Right lobe of liver (tissue), 4 donors: ENCODE measurements at regions not wholly inside any gene's neighbourhood (a gene's known extent, or its start where the extent isn't known, plus 50 kb on each side); places are given as distances from the start of the nearest gene placed in this dataset.

Experiments
- CTCF ChIP-seq, 4 donors: fragments of 200-600 bp in 3 of 4; fragments of 450-650 bp in 1 of 4; IDR thresholded peaks; one replicate each; pipeline versions ENCODE4 v1.5.1 to v1.8.0; 2016 to 2022; ENCODE audit warnings: antibody characterized with exemption in 4 of 4, mild to moderate bottlenecking in 2 of 4
- POLR2A ChIP-seq: fragments of 450-650 bp; IDR thresholded peaks from one replicate; pipeline ENCODE4 v1.6.1; 2017; ENCODE audit warnings: antibody characterized with exemption, mild to moderate bottlenecking
- donor health status: DM: no; HTN: no; CAD: no.
- donor health status: DM: no; HTN: no; CAD: no.
- donor health status: DM: no; HTN: yes; CAD: no.

GRCh38 chr3:22383285-22383684, 632.3 kb upstream of the ZNF385D start:
- TF ChIP-seq POLR2A (no peak), CTCF (IDR thresholded peaks at IDR 0.05) (no peak)
